ENCODE measurements at regions not wholly inside any gene's neighbourhood (a gene's known extent, or its start where the extent isn't known, plus 50 kb on each side); places are given as distances from the start of the nearest gene placed in this dataset.

- TF ChIP-seq EZH2 (IDR thresholded peaks at IDR 0.05; ENCODE audit: insufficient read depth, low read length), result no peak
- TF ChIP-seq CTCF (IDR thresholded peaks at IDR 0.05; ENCODE audit: insufficient read depth, low read depth, low read length), result no peak
These were observed 53.5 kb downstream of the ZBTB38 start for GRCh38 chr3:141421639-141422319.

All from astrocyte (in vitro differentiated cells and primary cell).